ENCODE measurements at regions not wholly inside any gene's neighbourhood (a gene's known extent, or its start where the extent isn't known, plus 50 kb on each side); places are given as distances from the start of the nearest gene placed in this dataset.
A peak's percentile ranks its signal among the peaks of the same experiment; 100 is the strongest.

DNA sequence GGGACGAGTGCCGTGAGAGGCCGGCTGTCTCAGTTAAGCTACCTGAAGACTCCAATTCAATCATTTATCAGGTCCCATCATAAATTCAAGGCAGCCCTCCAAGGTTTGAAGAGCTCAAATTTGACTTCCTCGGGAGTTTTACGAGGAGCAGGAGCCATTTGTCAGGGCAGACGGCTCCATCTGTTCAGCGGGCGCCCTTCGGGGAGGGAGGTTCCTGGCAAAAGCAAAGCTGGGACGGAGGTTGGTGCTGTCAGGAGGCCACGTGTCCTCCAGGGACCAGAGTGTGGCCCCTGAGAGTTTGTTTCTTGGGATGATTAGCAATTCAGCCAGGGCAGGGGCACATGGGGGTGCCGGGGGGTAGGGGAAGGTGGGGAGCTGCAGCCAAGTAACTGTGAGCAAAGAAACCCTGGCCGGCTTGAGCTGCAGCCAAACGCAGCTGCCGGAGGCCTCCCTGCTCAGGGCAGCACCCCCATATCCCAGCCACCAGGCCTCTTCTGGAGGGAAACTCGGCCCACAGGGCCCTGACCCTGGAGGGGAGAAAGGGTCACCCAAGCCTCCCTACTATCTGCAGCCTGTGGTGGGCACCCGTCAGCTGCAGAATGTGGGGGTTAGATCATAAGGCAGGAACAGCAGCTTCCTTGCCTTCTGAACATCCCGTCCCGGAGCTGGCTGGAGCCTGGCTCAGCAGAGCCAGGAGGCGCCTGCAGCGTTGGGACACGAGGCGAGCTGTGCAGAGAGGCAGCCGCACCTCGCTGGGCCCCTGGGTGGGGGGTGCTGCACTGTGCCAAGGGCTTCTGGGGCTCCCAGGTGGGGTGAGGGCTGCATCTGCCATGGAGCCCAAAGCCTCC lies 63.6 kb upstream of the GATA5 start:
- DNase-seq: no peak
- Histone ChIP-seq H3K4me3 (no peak overlapping the region), H3K36me3 (no peaks in the 10 kb centered on the region), H3K4me1 (peaks cover 0 to 12% (median 0%) of the 10 kb centered on the region in 3 donors), H3K27me3 (peaks cover 0 to 82% (median 0%) of the 10 kb centered on the region in 4 donors), H3K9me3 (no peaks in the 10 kb centered on the region), H3K27ac (peak overlapping the region in 2 of 4 donors; percentile 39 to 57)
- TF ChIP-seq CTCF (IDR thresholded peaks at IDR 0.05): no peak
- no peak for TF ChIP-seq POLR2A (IDR thresholded peaks at IDR 0.05)
- intact Hi-C loops (cut with DNase I): no loop called here
- 30 to 31% methylated on average over 2 to 12 of the region's 25 CpGs for WGBS, 2 donors

GRCh38 chr20:62540504-62540903 lies 64.7 kb upstream of the GATA5 start:
- DNase-seq: no peak
- 60 to 71% methylated on average over 4 to 8 of the region's 14 CpGs for whole genome bisulfite sequencing, 2 donors
- H3K27me3 ChIP-seq: peaks cover 0 to 72% (median 0%) of the 10 kb centered on the region in 4 donors
- peaks cover 0 to 12% (median 0%) of the 10 kb centered on the region in 3 donors for H3K4me1 ChIP-seq
- no peak overlapping the region for H3K4me3 ChIP-seq
- H3K36me3 ChIP-seq: no peaks in the 10 kb centered on the region
- H3K27ac ChIP-seq: no peak overlapping the region
- intact Hi-C loops (cut with DNase I): no loop called here
- TF ChIP-seq POLR2A (IDR thresholded peaks at IDR 0.05) (no peak), CTCF (IDR thresholded peaks at IDR 0.05) (no peak)
- H3K9me3 ChIP-seq: no peaks in the 10 kb centered on the region

GRCh38 chr20:62542862-62543261 lies 67.1 kb upstream of the GATA5 start:
- TF ChIP-seq POLR2A (IDR thresholded peaks at IDR 0.05): no peak
- TF ChIP-seq CTCF (IDR thresholded peaks at IDR 0.05): no peak
- H3K27ac ChIP-seq: no peak overlapping the region
- intact Hi-C loops (cut with DNase I): no loop called here
- no peaks in the 10 kb centered on the region for H3K36me3 ChIP-seq
- peaks cover 0 to 12% (median 0%) of the 10 kb centered on the region in 3 donors for H3K4me1 ChIP-seq
- H3K27me3 ChIP-seq: peaks cover 0 to 64% (median 0%) of the 10 kb centered on the region in 4 donors
- H3K4me3 ChIP-seq: no peak overlapping the region
- 63% methylated on average over 6 of the region's 14 CpGs; no CpG with 5 or more reads in 1 of the 2 donors for WGBS, 2 donors
- no peaks in the 10 kb centered on the region for H3K9me3 ChIP-seq
- no peak for DNase-seq

DNA sequence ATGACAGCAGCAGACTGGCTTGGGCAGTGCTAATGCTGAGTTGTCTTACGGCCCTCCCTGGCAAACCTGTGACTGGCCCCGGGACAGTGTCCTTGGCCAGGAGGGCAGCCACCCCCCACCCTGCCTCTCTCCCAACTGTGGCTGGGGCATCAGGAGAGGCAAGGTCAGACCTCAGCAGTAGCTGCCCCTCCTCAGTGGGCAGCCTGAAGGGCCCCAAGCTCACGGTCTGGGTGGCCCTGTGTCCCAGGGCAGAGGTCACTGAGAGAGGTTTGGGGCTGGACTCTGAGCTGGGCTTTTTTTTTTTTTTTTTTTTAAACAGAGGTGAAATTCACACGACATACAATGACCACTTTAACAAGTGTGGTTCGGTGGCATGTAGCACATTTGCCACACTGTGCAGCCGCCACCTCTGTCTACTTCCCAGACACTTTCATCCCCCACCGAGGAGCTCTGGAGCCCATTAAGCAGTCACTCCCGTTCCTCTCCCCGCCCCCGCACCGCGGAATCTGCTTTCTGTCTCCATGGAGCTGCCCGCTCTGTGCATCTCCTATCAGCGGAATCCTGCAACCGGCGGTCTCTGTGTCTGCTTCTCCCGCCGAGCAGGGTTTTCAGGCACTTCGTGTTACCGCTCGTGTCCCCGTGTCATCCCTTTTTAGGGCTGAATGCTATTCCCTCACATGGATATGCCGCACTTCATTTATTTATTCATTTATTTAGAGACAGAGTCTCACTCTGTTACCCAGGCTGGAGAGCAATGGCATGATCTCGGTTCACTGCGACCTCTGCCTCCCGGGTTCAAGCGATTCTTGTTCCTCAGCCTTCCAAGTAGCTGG lies 67.9 kb upstream of the GATA5 start:
- H3K36me3 ChIP-seq: no peaks in the 10 kb centered on the region
- TF ChIP-seq POLR2A (IDR thresholded peaks at IDR 0.05) (no peak), CTCF (IDR thresholded peaks at IDR 0.05) (no peak)
- no peak for DNase-seq
- no peaks in the 10 kb centered on the region for H3K9me3 ChIP-seq
- WGBS, 2 donors: 74 to 83% methylated on average over 25 to 27 of the region's 27 CpGs
- H3K27me3 ChIP-seq: peaks cover 0 to 64% (median 0%) of the 10 kb centered on the region in 4 donors
- intact Hi-C loops (cut with DNase I): no loop called here
- H3K4me3 ChIP-seq: no peak overlapping the region
- H3K4me1 ChIP-seq: peaks cover 0 to 12% (median 0%) of the 10 kb centered on the region in 3 donors
- H3K27ac ChIP-seq: no peak overlapping the region

Data from esophagus squamous epithelium (tissue), 5 donors.